ENCODE measurements at regions not wholly inside any gene's neighbourhood (a gene's known extent, or its start where the extent isn't known, plus 50 kb on each side); places are given as distances from the start of the nearest gene placed in this dataset.

DNA sequence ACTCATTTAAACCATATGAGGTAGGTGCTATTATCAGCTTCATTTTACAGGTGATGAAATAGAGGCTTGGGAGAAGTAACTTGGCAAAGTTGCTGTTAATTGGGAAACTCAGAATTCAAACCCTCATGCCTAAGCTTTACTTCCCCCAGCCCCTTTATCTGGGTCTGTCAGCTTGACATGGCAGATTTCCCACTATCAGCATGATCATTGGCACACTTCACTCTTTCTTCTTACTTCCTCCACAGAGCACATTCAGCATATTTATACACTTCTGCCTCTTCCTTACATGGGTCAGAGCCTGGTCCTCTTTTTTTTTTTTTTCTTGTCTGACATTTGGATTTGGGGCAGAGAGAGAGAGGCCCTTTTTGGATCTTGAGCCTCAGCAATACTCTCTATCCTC is 56.5 kb upstream of the ARX start:
- no peaks in the 10 kb centered on the region for H3K4me1 ChIP-seq (ENCODE audit: control insufficient read depth, insufficient read depth, low read length)
- ChIA-PET CTCF (interaction anchor here (0.6 kb wide), 1 partner anchor 43 kb away, joined by 3 read pairs; no protein-coding TSS in a partner anchor), POLR2A (no interaction called here)
- no peak overlapping the region for H3K27ac ChIP-seq (ENCODE audit: extremely low read depth, low read depth, low read length)
- TF ChIP-seq ZNF792 (tag by site-specific recombination; IDR thresholded peaks at IDR 0.05) (no peak), KLF17 (tag by site-specific recombination; IDR thresholded peaks at IDR 0.05) (no peak), ZBTB10 (tag by site-specific recombination; IDR thresholded peaks at IDR 0.05) (no peak), ZNF768 (tag by site-specific recombination; IDR thresholded peaks at IDR 0.05) (no peak), REPIN1 (tag by site-specific recombination; IDR thresholded peaks at IDR 0.05; ENCODE audit: low read depth) (no peak), ZNF223 (tag by site-specific recombination; IDR thresholded peaks at IDR 0.05) (no peak), ZNF174 (tag by site-specific recombination; IDR thresholded peaks at IDR 0.05) (no peak), RBAK (tag by site-specific recombination; IDR thresholded peaks at IDR 0.05) (no peak)
- TF ChIP-seq, protein P1, sequence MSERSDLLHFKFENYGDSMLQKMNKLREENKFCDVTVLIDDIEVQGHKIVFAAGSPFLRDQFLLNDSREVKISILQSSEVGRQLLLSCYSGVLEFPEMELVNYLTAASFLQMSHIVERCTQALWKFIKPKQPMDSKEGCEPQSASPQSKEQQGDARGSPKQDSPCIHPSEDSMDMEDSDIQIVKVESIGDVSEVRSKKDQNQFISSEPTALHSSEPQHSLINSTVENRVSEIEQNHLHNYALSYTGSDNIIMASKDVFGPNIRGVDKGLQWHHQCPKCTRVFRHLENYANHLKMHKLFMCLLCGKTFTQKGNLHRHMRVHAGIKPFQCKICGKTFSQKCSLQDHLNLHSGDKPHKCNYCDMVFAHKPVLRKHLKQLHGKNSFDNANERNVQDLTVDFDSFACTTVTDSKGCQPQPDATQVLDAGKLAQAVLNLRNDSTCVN (tag by site-specific recombination; optimal IDR thresholded peaks at IDR 0.05), result no peak
- no peaks in the 10 kb centered on the region for H3K36me3 ChIP-seq (ENCODE audit: control insufficient read depth in 2 of 2, insufficient read depth in 1 of 2, low read length in 2 of 2)
- no peaks in the 10 kb centered on the region for H3K9me3 ChIP-seq (ENCODE audit: control insufficient read depth, insufficient read depth, low read depth, low read length)
- no peak overlapping the region for H3K4me3 ChIP-seq (ENCODE audit: low read depth, low read length)

- no peak overlapping the region for H3K27ac ChIP-seq (ENCODE audit: extremely low read depth, low read depth, low read length)
- no peak overlapping the region for H3K4me3 ChIP-seq (ENCODE audit: low read depth, low read length)
- no peak for TF ChIP-seq ZNF776 (tag by site-specific recombination; IDR thresholded peaks at IDR 0.05; ENCODE audit: borderline replicate concordance)
- TF ChIP-seq ZBTB7A (tag by site-specific recombination; IDR thresholded peaks at IDR 0.05; ENCODE audit: low read depth), result no peak
- TF ChIP-seq ZFHX2 (tag by site-specific recombination; conservative IDR thresholded peaks at IDR 0.05), result no peak
- TF ChIP-seq ZNF121 (tag by site-specific recombination; IDR thresholded peaks at IDR 0.05), result no peak
- no peak for TF ChIP-seq ZNF449 (tag by site-specific recombination; IDR thresholded peaks at IDR 0.05)
- TF ChIP-seq ZNF37A (tag by site-specific recombination; IDR thresholded peaks at IDR 0.05), result no peak
- TF ChIP-seq GLI2 (tag by site-specific recombination; IDR thresholded peaks at IDR 0.05; ENCODE audit: borderline replicate concordance, low read depth), result no peak
- TF ChIP-seq ZNF404 (tag by site-specific recombination; IDR thresholded peaks at IDR 0.05), result no peak
- TF ChIP-seq ZNF501 (tag by site-specific recombination; IDR thresholded peaks at IDR 0.05), result no peak
- TF ChIP-seq ZNF133 (tag by site-specific recombination; IDR thresholded peaks at IDR 0.05), result no peak
- H3K9me3 ChIP-seq (ENCODE audit: control insufficient read depth, insufficient read depth, low read depth, low read length), result no peaks in the 10 kb centered on the region
- POLR2A ChIA-PET, result no interaction called here
- no peaks in the 10 kb centered on the region for H3K4me1 ChIP-seq (ENCODE audit: control insufficient read depth, insufficient read depth, low read length)
- H3K36me3 ChIP-seq (ENCODE audit: control insufficient read depth in 2 of 2, insufficient read depth in 1 of 2, low read length in 2 of 2), result no peaks in the 10 kb centered on the region
- CTCF ChIA-PET, result no interaction called here
These were observed 54.3 kb upstream of the ARX start for GRCh38 chrX:25070038-25070437.
